ENCODE measurements at regions not wholly inside any gene's neighbourhood (a gene's known extent, or its start where the extent isn't known, plus 50 kb on each side); places are given as distances from the start of the nearest gene placed in this dataset.

DNA sequence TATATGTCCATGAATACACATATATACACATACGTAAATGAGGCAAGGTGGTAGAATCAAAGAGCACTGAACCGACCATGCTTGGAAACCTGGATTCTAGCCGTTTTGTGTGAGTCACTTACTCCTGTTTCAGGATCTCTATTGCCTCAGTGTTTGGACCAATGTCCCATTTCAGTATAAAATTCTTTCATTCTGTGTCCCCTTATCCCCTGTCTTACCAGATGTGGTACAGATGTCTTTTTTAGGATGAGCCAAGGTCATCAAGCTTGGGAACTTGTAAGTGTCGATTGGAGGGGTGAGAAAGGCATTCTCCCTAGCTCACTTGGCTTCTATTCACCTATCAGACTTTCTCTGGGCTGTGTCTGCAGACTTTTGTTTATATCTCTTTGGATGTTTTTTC lies 139.9 kb upstream of the CHL1 start (continued):
- TF ChIP-seq, protein P1, sequence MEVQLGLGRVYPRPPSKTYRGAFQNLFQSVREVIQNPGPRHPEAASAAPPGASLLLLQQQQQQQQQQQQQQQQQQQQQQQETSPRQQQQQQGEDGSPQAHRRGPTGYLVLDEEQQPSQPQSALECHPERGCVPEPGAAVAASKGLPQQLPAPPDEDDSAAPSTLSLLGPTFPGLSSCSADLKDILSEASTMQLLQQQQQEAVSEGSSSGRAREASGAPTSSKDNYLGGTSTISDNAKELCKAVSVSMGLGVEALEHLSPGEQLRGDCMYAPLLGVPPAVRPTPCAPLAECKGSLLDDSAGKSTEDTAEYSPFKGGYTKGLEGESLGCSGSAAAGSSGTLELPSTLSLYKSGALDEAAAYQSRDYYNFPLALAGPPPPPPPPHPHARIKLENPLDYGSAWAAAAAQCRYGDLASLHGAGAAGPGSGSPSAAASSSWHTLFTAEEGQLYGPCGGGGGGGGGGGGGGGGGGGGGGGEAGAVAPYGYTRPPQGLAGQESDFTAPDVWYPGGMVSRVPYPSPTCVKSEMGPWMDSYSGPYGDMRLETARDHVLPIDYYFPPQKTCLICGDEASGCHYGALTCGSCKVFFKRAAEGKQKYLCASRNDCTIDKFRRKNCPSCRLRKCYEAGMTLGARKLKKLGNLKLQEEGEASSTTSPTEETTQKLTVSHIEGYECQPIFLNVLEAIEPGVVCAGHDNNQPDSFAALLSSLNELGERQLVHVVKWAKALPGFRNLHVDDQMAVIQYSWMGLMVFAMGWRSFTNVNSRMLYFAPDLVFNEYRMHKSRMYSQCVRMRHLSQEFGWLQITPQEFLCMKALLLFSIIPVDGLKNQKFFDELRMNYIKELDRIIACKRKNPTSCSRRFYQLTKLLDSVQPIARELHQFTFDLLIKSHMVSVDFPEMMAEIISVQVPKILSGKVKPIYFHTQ (CRISPR knock-in tag; IDR thresholded peaks at IDR 0.05), result no peak
- TF ChIP-seq, protein P2, sequence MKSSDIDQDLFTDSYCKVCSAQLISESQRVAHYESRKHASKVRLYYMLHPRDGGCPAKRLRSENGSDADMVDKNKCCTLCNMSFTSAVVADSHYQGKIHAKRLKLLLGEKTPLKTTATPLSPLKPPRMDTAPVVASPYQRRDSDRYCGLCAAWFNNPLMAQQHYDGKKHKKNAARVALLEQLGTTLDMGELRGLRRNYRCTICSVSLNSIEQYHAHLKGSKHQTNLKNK (CRISPR knock-in tag; IDR thresholded peaks at IDR 0.05), result no peak
- TF ChIP-seq, protein P3, sequence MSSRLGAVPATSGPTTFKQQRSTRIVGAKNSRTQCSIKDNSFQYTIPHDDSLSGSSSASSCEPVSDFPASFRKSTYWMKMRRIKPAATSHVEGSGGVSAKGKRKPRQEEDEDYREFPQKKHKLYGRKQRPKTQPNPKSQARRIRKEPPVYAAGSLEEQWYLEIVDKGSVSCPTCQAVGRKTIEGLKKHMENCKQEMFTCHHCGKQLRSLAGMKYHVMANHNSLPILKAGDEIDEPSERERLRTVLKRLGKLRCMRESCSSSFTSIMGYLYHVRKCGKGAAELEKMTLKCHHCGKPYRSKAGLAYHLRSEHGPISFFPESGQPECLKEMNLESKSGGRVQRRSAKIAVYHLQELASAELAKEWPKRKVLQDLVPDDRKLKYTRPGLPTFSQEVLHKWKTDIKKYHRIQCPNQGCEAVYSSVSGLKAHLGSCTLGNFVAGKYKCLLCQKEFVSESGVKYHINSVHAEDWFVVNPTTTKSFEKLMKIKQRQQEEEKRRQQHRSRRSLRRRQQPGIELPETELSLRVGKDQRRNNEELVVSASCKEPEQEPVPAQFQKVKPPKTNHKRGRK (CRISPR knock-in tag; IDR thresholded peaks at IDR 0.05; ENCODE audit: borderline replicate concordance), result no peak

DNA sequence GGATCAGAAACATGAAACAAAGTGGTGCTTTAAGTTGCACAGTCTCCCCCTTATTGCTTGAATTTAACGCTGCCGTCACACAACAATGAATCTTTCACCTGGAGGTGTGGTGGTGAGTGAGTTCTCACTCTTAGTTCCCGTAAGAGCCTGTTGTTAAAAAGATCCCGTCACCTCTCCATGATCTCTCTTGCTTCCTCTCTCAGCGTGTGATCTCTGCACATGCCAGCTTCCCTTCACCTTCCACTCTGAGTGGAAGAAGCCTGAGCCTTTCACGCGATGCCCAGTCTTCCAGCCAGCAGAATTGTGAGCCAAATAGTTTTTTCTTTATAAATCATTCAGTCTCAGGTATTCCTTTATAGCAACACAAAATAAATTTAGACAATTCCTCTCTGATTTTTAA lies 136.7 kb upstream of the CHL1 start:
- DNase-seq (ENCODE audit: low spot score) (no peak), ATAC-seq (no peak)
- Mint-ChIP-seq H3K27ac (no peak overlapping the region), H3K36me3 (peaks cover 66% of the 10 kb centered on the region), H3K4me1 (no peaks in the 10 kb centered on the region), H3K4me3 (no peak overlapping the region), H3K27me3 (ENCODE audit: low read depth) (peaks cover 9% of the 10 kb centered on the region), H3K9me3 (peaks cover 89% of the 10 kb centered on the region)
- POLR2A ChIA-PET, result no interaction called here
- CTCF ChIA-PET, result no interaction called here
- no peak for TF ChIP-seq IRF2 (CRISPR knock-in tag; IDR thresholded peaks at IDR 0.05; ENCODE audit: borderline replicate concordance, low read depth)
- TF ChIP-seq, protein P4, sequence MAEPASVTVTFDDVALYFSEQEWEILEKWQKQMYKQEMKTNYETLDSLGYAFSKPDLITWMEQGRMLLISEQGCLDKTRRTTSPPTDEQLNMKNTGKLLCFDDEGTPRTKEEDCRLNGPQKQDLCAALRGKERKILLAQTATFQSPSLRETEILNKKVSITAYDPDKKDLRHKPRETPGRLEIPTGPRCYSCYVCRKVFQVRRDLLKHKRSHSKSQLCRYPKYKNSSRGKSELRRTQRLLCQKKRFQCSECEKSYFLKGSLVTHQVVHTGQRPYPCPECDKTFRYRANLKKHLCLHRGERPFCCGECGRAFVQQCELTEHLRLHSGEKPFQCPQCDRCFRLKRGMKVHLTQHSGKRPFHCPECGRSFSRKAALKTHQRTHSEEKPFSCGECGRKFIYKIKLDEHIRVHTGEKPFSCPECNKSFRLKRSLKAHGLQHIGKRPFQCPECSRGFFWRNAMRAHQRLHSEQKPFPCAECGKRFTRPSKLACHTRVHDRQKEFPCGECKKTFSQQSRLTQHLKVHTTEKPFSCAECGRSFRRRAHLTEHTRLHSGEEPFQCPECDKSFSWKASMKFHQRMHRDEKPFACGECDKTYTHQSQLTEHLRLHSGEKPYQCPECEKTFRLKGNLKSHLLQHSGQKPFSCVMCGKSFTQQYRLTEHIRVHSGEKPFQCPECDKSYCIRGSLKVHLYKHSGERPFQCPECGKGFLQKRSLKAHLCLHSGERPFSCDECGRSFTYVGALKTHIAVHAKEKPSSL (CRISPR knock-in tag; conservative IDR thresholded peaks at IDR 0.05), result no peak
- no peak for TF ChIP-seq FOXK1 (CRISPR knock-in tag; IDR thresholded peaks at IDR 0.05)
- TF ChIP-seq HMGA2 (CRISPR knock-in tag; IDR thresholded peaks at IDR 0.05), result no peak
- TF ChIP-seq, protein P5, sequence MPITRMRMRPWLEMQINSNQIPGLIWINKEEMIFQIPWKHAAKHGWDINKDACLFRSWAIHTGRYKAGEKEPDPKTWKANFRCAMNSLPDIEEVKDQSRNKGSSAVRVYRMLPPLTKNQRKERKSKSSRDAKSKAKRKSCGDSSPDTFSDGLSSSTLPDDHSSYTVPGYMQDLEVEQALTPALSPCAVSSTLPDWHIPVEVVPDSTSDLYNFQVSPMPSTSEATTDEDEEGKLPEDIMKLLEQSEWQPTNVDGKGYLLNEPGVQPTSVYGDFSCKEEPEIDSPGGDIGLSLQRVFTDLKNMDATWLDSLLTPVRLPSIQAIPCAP (CRISPR knock-in tag; IDR thresholded peaks at IDR 0.05), result no peak
- TF ChIP-seq PRRX2 (CRISPR knock-in tag; IDR thresholded peaks at IDR 0.05), result no peak
- TF ChIP-seq, protein P6, sequence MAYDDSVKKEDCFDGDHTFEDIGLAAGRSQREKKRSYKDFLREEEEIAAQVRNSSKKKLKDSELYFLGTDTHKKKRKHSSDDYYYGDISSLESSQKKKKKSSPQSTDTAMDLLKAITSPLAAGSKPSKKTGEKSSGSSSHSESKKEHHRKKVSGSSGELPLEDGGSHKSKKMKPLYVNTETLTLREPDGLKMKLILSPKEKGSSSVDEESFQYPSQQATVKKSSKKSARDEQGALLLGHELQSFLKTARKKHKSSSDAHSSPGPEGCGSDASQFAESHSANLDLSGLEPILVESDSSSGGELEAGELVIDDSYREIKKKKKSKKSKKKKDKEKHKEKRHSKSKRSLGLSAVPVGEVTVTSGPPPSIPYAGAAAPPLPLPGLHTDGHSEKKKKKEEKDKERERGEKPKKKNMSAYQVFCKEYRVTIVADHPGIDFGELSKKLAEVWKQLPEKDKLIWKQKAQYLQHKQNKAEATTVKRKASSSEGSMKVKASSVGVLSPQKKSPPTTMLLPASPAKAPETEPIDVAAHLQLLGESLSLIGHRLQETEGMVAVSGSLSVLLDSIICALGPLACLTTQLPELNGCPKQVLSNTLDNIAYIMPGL (CRISPR knock-in tag; IDR thresholded peaks at IDR 0.05), result no peak
- TF ChIP-seq ESRRA (CRISPR knock-in tag; IDR thresholded peaks at IDR 0.05; ENCODE audit: borderline replicate concordance), result no peak
- no peak for TF ChIP-seq CREM (CRISPR knock-in tag; IDR thresholded peaks at IDR 0.05)
- TF ChIP-seq ZNF232 (CRISPR knock-in tag; IDR thresholded peaks at IDR 0.05), result no peak
- TF ChIP-seq, protein P7, sequence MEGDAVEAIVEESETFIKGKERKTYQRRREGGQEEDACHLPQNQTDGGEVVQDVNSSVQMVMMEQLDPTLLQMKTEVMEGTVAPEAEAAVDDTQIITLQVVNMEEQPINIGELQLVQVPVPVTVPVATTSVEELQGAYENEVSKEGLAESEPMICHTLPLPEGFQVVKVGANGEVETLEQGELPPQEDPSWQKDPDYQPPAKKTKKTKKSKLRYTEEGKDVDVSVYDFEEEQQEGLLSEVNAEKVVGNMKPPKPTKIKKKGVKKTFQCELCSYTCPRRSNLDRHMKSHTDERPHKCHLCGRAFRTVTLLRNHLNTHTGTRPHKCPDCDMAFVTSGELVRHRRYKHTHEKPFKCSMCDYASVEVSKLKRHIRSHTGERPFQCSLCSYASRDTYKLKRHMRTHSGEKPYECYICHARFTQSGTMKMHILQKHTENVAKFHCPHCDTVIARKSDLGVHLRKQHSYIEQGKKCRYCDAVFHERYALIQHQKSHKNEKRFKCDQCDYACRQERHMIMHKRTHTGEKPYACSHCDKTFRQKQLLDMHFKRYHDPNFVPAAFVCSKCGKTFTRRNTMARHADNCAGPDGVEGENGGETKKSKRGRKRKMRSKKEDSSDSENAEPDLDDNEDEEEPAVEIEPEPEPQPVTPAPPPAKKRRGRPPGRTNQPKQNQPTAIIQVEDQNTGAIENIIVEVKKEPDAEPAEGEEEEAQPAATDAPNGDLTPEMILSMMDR (IDR thresholded peaks at IDR 0.05), result no peak
- TF ChIP-seq, protein P8, sequence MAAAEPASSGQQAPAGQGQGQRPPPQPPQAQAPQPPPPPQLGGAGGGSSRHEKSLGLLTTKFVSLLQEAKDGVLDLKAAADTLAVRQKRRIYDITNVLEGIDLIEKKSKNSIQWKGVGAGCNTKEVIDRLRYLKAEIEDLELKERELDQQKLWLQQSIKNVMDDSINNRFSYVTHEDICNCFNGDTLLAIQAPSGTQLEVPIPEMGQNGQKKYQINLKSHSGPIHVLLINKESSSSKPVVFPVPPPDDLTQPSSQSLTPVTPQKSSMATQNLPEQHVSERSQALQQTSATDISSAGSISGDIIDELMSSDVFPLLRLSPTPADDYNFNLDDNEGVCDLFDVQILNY (CRISPR knock-in tag; IDR thresholded peaks at IDR 0.05), result no peak
- TF ChIP-seq EMX1 (CRISPR knock-in tag; IDR thresholded peaks at IDR 0.05), result no peak
- TF ChIP-seq ZNF423 (CRISPR knock-in tag; IDR thresholded peaks at IDR 0.05), result no peak
- no peak for TF ChIP-seq NR2C2 (CRISPR knock-in tag; IDR thresholded peaks at IDR 0.05)
